HCT116 (cell line): ENCODE measurements at regions not wholly inside any gene's neighbourhood (a gene's known extent, or its start where the extent isn't known, plus 50 kb on each side); places are given as distances from the start of the nearest gene placed in this dataset.

Source experiments
- ATAC-seq: fragments of 200-7000 bp; cut with Tn5 transposase; 2 replicates; pipeline ENCODE4 v1.9.1; 2020; ENCODE audit warnings: mild to moderate bottlenecking, moderate library complexity
- BruUV-seq: library from RNA; stranded (reverse); fragments of 400-500 nt; replicated peaks from 2 replicates; lab custom pipeline; 2021; lab: Mats Ljungman, UMichigan
- CTCF ChIA-PET: fragments of 300-600 bp; sonication (Branson Sonifier 250); formaldehyde crosslinking; loops from one replicate; lab custom pipeline; 2021; ENCODE audit warnings: antibody characterized with exemption; lab: Charles Lee
- POLR2A ChIA-PET: fragments of 300-600, 350-600 bp; sonication (Branson Sonifier 250); formaldehyde crosslinking; loops from one replicate; lab custom pipeline; 2021; ENCODE audit warnings: antibody characterized with exemption; lab: Charles Lee
- RAD21 ChIA-PET, 2 experiments: fragments of 300-600 bp; sonication (Branson Sonifier 250); formaldehyde crosslinking; loops; one replicate each; lab custom pipeline; 2023; ENCODE audit warnings: low total read pairs in 2 of 2; ENCODE audit not compliant: uncharacterized antibody in 2 of 2, unreplicated experiment in 2 of 2, low non-redundant PET in 1 of 2; lab: Charles Lee
- DNase-seq: peaks from one replicate; pipeline ENCODE4 v3.0.0-alpha.2; 2010; ENCODE audit warnings: low read depth, low spot score
- H2AFZ ChIP-seq: fragments of 200-600 bp; shearing (Covaris generic), sonication (generic); 2 replicates; pipeline ENCODE4 v1.6.1; 2017; ENCODE audit warnings: low read depth, mixed run types, mixed read lengths, antibody characterized with exemption, low read length; ENCODE audit not compliant: poor library complexity, severe bottlenecking
- H3K27ac ChIP-seq: 2 replicates; pipeline ENCODE4 v1.5.1; 2012; ENCODE audit warnings: low read depth, low read length
- H3K27me3 ChIP-seq: fragments of 200-600 bp; sonication (generic); 2 replicates; pipeline ENCODE4 v1.6.1; 2016; ENCODE audit warnings: mixed run types, low read length, mixed read lengths; ENCODE audit not compliant: insufficient read depth
- H3K36me3 ChIP-seq, 2 experiments: fragments of 200-500 bp in 1 of 2; fragments of 200-600 bp in 1 of 2; sonication (Bioruptor generic) in 1 of 2; sonication (generic) in 1 of 2; 2 replicates each; pipeline versions ENCODE4 v1.5.1 to v1.6.1; 2014 to 2016; ENCODE audit warnings: low read length in 2 of 2, inconsistent platforms in 1 of 2, mixed read lengths in 1 of 2, mixed run types in 1 of 2; ENCODE audit not compliant: insufficient read depth in 2 of 2, control insufficient read depth in 1 of 2
- H3K4me1 ChIP-seq, 2 experiments: fragments of 200-600 bp in 1 of 2; sonication (generic) in 1 of 2; 2 replicates each; pipeline versions ENCODE4 v1.5.1 to v1.6.1; 2012 to 2017; ENCODE audit warnings: low read length in 2 of 2, inconsistent platforms in 1 of 2, mild to moderate bottlenecking in 1 of 2, mixed read lengths in 1 of 2, mixed run types in 1 of 2, moderate library complexity in 1 of 2; ENCODE audit not compliant: insufficient read depth in 2 of 2, control insufficient read depth in 1 of 2
- H3K4me2 ChIP-seq: fragments of 200-600 bp; sonication (generic); 2 replicates; pipeline ENCODE4 v1.6.1; 2017; ENCODE audit warnings: mixed run types, low read length, mixed read lengths
- H3K4me3 ChIP-seq, 2 experiments: fragments of 200-600 bp in 1 of 2; sonication (generic) in 1 of 2; replicated peaks in 1 of 2; 2 replicates each; pipeline ENCODE4 v1.5.1; 2011 to 2016; ENCODE audit warnings: low read length in 2 of 2, control low read depth in 1 of 2, low read depth in 1 of 2, mild to moderate bottlenecking in 1 of 2, mixed read lengths in 1 of 2, mixed run types in 1 of 2
- H3K79me2 ChIP-seq: fragments of 200-600 bp; sonication (generic); 2 replicates; pipeline ENCODE4 v1.6.1; 2017; ENCODE audit warnings: mild to moderate bottlenecking, mixed run types, low read length, moderate library complexity, mixed read lengths; ENCODE audit not compliant: insufficient read depth
- H3K9ac ChIP-seq: fragments of 200-600 bp; sonication (generic); 2 replicates; pipeline ENCODE4 v1.6.1; 2016; ENCODE audit warnings: low read length, mixed read lengths
- H3K9me2 ChIP-seq: fragments of 200-600 bp; sonication (generic), shearing (Covaris generic); 2 replicates; pipeline ENCODE4 v1.6.1; 2017; ENCODE audit warnings: mixed run types, mild to moderate bottlenecking, moderate library complexity; ENCODE audit not compliant: insufficient read depth
- H3K9me3 ChIP-seq, 2 experiments: fragments of 200-500 bp in 1 of 2; fragments of 200-600 bp in 1 of 2; sonication (Bioruptor generic) in 1 of 2; sonication (generic) in 1 of 2; 2 replicates each; pipeline ENCODE4 v1.6.1; 2014 to 2017; ENCODE audit warnings: low read length in 2 of 2, mixed read lengths in 2 of 2, inconsistent platforms in 1 of 2, low read depth in 1 of 2, mild to moderate bottlenecking in 1 of 2, mixed run types in 1 of 2, moderate library complexity in 1 of 2; ENCODE audit not compliant: control insufficient read depth in 1 of 2, insufficient read depth in 1 of 2
- H4K20me1 ChIP-seq: fragments of 200-600 bp; sonication (generic), shearing (Covaris generic); 2 replicates; pipeline ENCODE4 v1.6.1; 2017; ENCODE audit warnings: mixed run types, mild to moderate bottlenecking, moderate library complexity; ENCODE audit not compliant: insufficient read depth
- EZH2 ChIP-seq: fragments of 200-600 bp; sonication (generic); IDR thresholded peaks from 2 replicates; pipeline ENCODE4 v1.6.1; 2017; ENCODE audit warnings: antibody characterized with exemption, mixed run types
- FOSL1 ChIP-seq: IDR thresholded peaks from 2 replicates; pipeline ENCODE4 v1.6.1; 2012; ENCODE audit warnings: low read depth
- JUND ChIP-seq: IDR thresholded peaks from 2 replicates; pipeline ENCODE4 v1.6.1; 2012
- MAX ChIP-seq: IDR thresholded peaks from 2 replicates; pipeline ENCODE4 v1.6.1; 2012
- POLR2AphosphoS5 ChIP-seq: IDR thresholded peaks from 2 replicates; pipeline ENCODE4 v1.6.1; 2011; ENCODE audit warnings: mild to moderate bottlenecking, low read depth, low read length, moderate library complexity
- SP1 ChIP-seq: IDR thresholded peaks from 2 replicates; pipeline ENCODE4 v1.6.1; 2012; ENCODE audit warnings: low read depth
- SRF ChIP-seq: IDR thresholded peaks from 2 replicates; pipeline ENCODE4 v1.6.1; 2012; ENCODE audit warnings: low read depth
- TCF7L2 ChIP-seq: IDR thresholded peaks from 2 replicates; pipeline ENCODE4 v1.7.0; 2011; ENCODE audit warnings: borderline replicate concordance, inconsistent platforms; ENCODE audit not compliant: insufficient read depth, insufficient read length; ENCODE audit errors: extremely low read depth
- ZBTB33 ChIP-seq: IDR thresholded peaks from 2 replicates; pipeline ENCODE4 v1.6.1; 2011; ENCODE audit warnings: mild to moderate bottlenecking, low read length, moderate library complexity; ENCODE audit not compliant: insufficient replicate concordance; ENCODE audit errors: extremely low read depth
- intact Hi-C: fragments of 100-400 bp; cut with micrococcal nuclease; formaldehyde crosslinking; loops from 2 replicates; pipeline ENCODE4 v1.10.0; 2022

GRCh38 chr20:47973519-47974233, 188.4 kb upstream of the SULF2 start:
- Histone ChIP-seq H3K27me3 (no peaks in the 10 kb centered on the region), H3K4me2 (peak overlapping the region; percentile 83), H3K4me3 (peak overlapping the region in 1 of 2 experiments; percentile 47; a peak in 2 of 4 replicates), H3K9ac (peak overlapping the region; percentile 60), H3K79me2 (no peaks in the 10 kb centered on the region), H3K9me3 (no peaks in the 10 kb centered on the region), H3K9me2 (no peaks in the 10 kb centered on the region), H2AFZ (no peak overlapping the region), H3K27ac (peak overlapping the region; percentile 49; the same call in 1 of the 2 replicates), H3K4me1 (peaks cover 25 to 59% of the 10 kb centered on the region in 2 experiments), H4K20me1 (no peaks in the 10 kb centered on the region), H3K36me3 (no peaks in the 10 kb centered on the region)
- intact Hi-C loops: no loop called here
- TF ChIP-seq JUND: peak; percentile 20; the same call in 1 of the 2 replicates
- no peak for TF ChIP-seq SRF
- peak; percentile 29; the same call in 1 of the 2 replicates for TF ChIP-seq FOSL1
- 0 out of 2 replicates have a peak, but pooled peaks have one; percentile 10 for TF ChIP-seq MAX
- TF ChIP-seq POLR2AphosphoS5: no peak
- no peak for TF ChIP-seq TCF7L2
- TF ChIP-seq SP1: peak; percentile 29; the same call in 1 of the 2 replicates
- TF ChIP-seq EZH2: no peak
- no peak for TF ChIP-seq ZBTB33
- BruUV-seq: no TSS peak
- ChIA-PET CTCF (no interaction called here), RAD21 (no interaction called here), POLR2A (interaction anchor here (1.5 kb wide), 1 partner anchor 15 kb away, joined by 3 read pairs; no protein-coding TSS in a partner anchor)
- ATAC-seq: peak; percentile 58
- no peak for DNase-seq
